A549 (cell line): ENCODE measurements at regions not wholly inside any gene's neighbourhood (a gene's known extent, or its start where the extent isn't known, plus 50 kb on each side); places are given as distances from the start of the nearest gene placed in this dataset.
A peak's percentile ranks its signal among the peaks of the same experiment; 100 is the strongest.

Source experiments
- ATAC-seq, 2 experiments: fragments of 200-7000 bp in 1 of 2; fragments of >200 bp in 1 of 2; cut with Nextera tagmentation in 1 of 2; cut with Tn5 transposase in 1 of 2; 3 replicates each; pipeline versions ENCODE4 v1.8.0 to v1.9.1; 2018 to 2020; ENCODE audit warnings: mild to moderate bottlenecking in 1 of 2, moderate library complexity in 1 of 2
- CTCF ChIA-PET: fragments of 300-600 bp; sonication (Branson Sonifier 250); formaldehyde crosslinking; extraction: SDS; loops from one replicate; lab custom pipeline; 2021; ENCODE audit warnings: antibody characterized with exemption, inconsistent platforms; lab: Yijun Ruan, JAX
- POLR2A ChIA-PET: fragments of 350-600 bp; formaldehyde crosslinking; extraction: SDS; loops from one replicate; lab custom pipeline; 2021; ENCODE audit warnings: antibody characterized with exemption, inconsistent platforms; lab: Yijun Ruan, JAX
- DNase-seq, 2 experiments: peaks; one replicate each; pipeline versions ENCODE4 v3.0.0 to v3.0.0-alpha.2; 2011 to 2016; ENCODE audit warnings: low read depth in 1 of 2, low spot score in 1 of 2
- FAIRE-seq: peaks from 2 replicates; lab custom pipeline; 2011; peaks lifted over from hg19 to GRCh38; lab: Jason Lieb, UNC
- H3K27ac ChIP-seq, 2 experiments: fragments of >200 bp; sonication (Bioruptor Twin); formaldehyde crosslinking; 3 replicates each; pipeline ENCODE4 v1.5.1; 2016 to 2017
- H3K4me1 ChIP-seq: fragments of >200 bp; sonication (Bioruptor Twin); formaldehyde crosslinking; 3 replicates; pipeline ENCODE4 v1.6.1; 2016
- H3K4me2 ChIP-seq: fragments of >200 bp; sonication (Bioruptor Twin); formaldehyde crosslinking; 3 replicates; pipeline ENCODE4 v1.6.1; 2016
- H3K4me3 ChIP-seq: fragments of >200 bp; sonication (Bioruptor Twin); formaldehyde crosslinking; 3 replicates; pipeline ENCODE4 v1.5.1; 2016
- H3K9me3 ChIP-seq: fragments of >200 bp; sonication (Bioruptor Twin); formaldehyde crosslinking; 3 replicates; pipeline ENCODE4 v1.6.1; 2016
- ATOH8 ChIP-seq: fragments of 250-450 bp; sonication (Bioruptor Pico); IDR thresholded peaks from 2 replicates; pipeline ENCODE4 v1.5.0; 2020; ENCODE audit warnings: low read depth, mild to moderate bottlenecking, moderate library complexity
- CBX2 ChIP-seq: fragments of 200-600 bp; sonication (generic); IDR thresholded peaks from 2 replicates; pipeline ENCODE4 v1.6.1; 2016; ENCODE audit warnings: low read depth, mild to moderate bottlenecking, borderline replicate concordance
- CHD2 ChIP-seq: fragments of 150-350 bp; IDR thresholded peaks from 2 replicates; pipeline ENCODE4 v1.6.1; 2014; ENCODE audit warnings: low read length; ENCODE audit not compliant: partially characterized antibody
- CTCF ChIP-seq: fragments of >200 bp; sonication (Bioruptor Twin); formaldehyde crosslinking; IDR thresholded peaks from 3 replicates; pipeline ENCODE4 v1.5.1; 2016
- E2F6 ChIP-seq: IDR thresholded peaks from 2 replicates; pipeline ENCODE4 v1.6.1; 2012; ENCODE audit warnings: low read depth, borderline replicate concordance
- EHF ChIP-seq: fragments of 250-450 bp; sonication (Bioruptor Pico); IDR thresholded peaks from 2 replicates; pipeline ENCODE4 v1.5.0; 2020; ENCODE audit warnings: mild to moderate bottlenecking
- ESRRA ChIP-seq: fragments of 150-350 bp; IDR thresholded peaks from 2 replicates; pipeline ENCODE4 v1.6.1; 2014; ENCODE audit warnings: mild to moderate bottlenecking, low read length, borderline replicate concordance
- FOSB ChIP-seq: fragments of 250-450 bp; sonication (Bioruptor Pico); IDR thresholded peaks from 2 replicates; pipeline ENCODE4 v1.5.0; 2020; ENCODE audit warnings: mild to moderate bottlenecking, moderate library complexity
- FOSL2 ChIP-seq, 2 experiments: fragments of 450-650 bp in 1 of 2; fragments of >200 bp in 1 of 2; sonication (Bioruptor Twin) in 1 of 2; formaldehyde crosslinking; IDR thresholded peaks; 2 replicates each; pipeline versions ENCODE4 v1.5.0 to v1.6.1; 2016 to 2020; ENCODE audit warnings: mild to moderate bottlenecking in 1 of 2, moderate library complexity in 1 of 2
- GATA3 ChIP-seq: IDR thresholded peaks from 2 replicates; pipeline ENCODE4 v1.6.1; 2012; ENCODE audit warnings: borderline replicate concordance
- HEYL ChIP-seq: fragments of 250-450 bp; sonication (Bioruptor Pico); IDR thresholded peaks from 2 replicates; pipeline ENCODE4 v1.8.0; 2021; ENCODE audit warnings: mild to moderate bottlenecking, moderate library complexity
- HMGXB4 ChIP-seq: fragments of 250-450 bp; sonication (Bioruptor Pico); IDR thresholded peaks from 2 replicates; pipeline ENCODE4 v1.5.0; 2021; ENCODE audit warnings: mild to moderate bottlenecking, moderate library complexity, borderline replicate concordance
- JUN ChIP-seq, 2 experiments: fragments of >200 bp; sonication (Bioruptor Twin); formaldehyde crosslinking; IDR thresholded peaks; 2 replicates in 1 of 2; 3 replicates in 1 of 2; pipeline ENCODE4 v1.6.1; 2016 to 2017
- JUNB ChIP-seq: fragments of >200 bp; sonication (Bioruptor Twin); formaldehyde crosslinking; IDR thresholded peaks from 2 replicates; pipeline ENCODE4 v1.6.1; 2016
- MAZ ChIP-seq: fragments of 150-350 bp; IDR thresholded peaks from 2 replicates; pipeline ENCODE4 v1.6.1; 2014; ENCODE audit warnings: antibody characterized with exemption, low read depth, low read length, borderline replicate concordance
- NFE2L2 ChIP-seq: fragments of 150-350 bp; conservative IDR thresholded peaks from 2 replicates; pipeline ENCODE4 v1.6.1; 2014; ENCODE audit warnings: low read length
- NR3C1 ChIP-seq: fragments of >200 bp; sonication (Bioruptor Twin); formaldehyde crosslinking; IDR thresholded peaks from 3 replicates; pipeline ENCODE4 v1.6.1; 2017
- POLR2A ChIP-seq: IDR thresholded peaks from 2 replicates; pipeline ENCODE4 v1.6.1; 2012; ENCODE audit warnings: mild to moderate bottlenecking, low read length
- RCOR1 ChIP-seq: fragments of 150-350 bp; IDR thresholded peaks from 2 replicates; pipeline ENCODE4 v1.6.1; 2014; ENCODE audit warnings: antibody characterized with exemption, low read length, low read depth
- RFX5 ChIP-seq: fragments of 450-650 bp; IDR thresholded peaks from 2 replicates; pipeline ENCODE4 v1.7.1; 2014; ENCODE audit warnings: antibody characterized with exemption, mild to moderate bottlenecking, moderate library complexity
- SMC3 ChIP-seq: fragments of >200 bp; sonication (Bioruptor Twin); formaldehyde crosslinking; IDR thresholded peaks from 3 replicates; pipeline ENCODE4 v1.6.1; 2018; ENCODE audit warnings: inconsistent platforms
- SREBF2 ChIP-seq: fragments of 450-650 bp; IDR thresholded peaks from 2 replicates; pipeline ENCODE4 v1.6.1; 2014; ENCODE audit warnings: mild to moderate bottlenecking, moderate library complexity
- USF2 ChIP-seq: fragments of 450-650 bp; IDR thresholded peaks from 2 replicates; pipeline ENCODE4 v1.6.1; 2014; ENCODE audit warnings: antibody characterized with exemption
- ZC3H11A ChIP-seq: fragments of 450-650 bp; IDR thresholded peaks from 2 replicates; pipeline ENCODE4 v1.6.1; 2014; ENCODE audit warnings: antibody characterized with exemption, mild to moderate bottlenecking
- WGBS: methylation state at CpG from one replicate; pipeline ENCODE4 v1.1.6; 2017; ENCODE audit errors: missing lambda C conversion rate; 5-methylcytosine and 5-hydroxymethylcytosine counted together

- no peak for TF ChIP-seq HMGXB4 (CRISPR knock-in tag)
- TF ChIP-seq ESRRA: no peak
- TF ChIP-seq SREBF2: no peak
- TF ChIP-seq FOSL2 (IDR thresholded peaks at IDR 0.05): peak; percentile 32; the same call in 1 of the 2 replicates
- peak; percentile 32; the same call in 1 of the 2 replicates for TF ChIP-seq FOSL2 (CRISPR knock-in tag; IDR thresholded peaks at IDR 0.05)
These were observed 1286.0 kb upstream of the GJE1 start (continued) for GRCh38 chr6:140846503-140847261.

- FAIRE-seq (no peak), DNase-seq (no peak), ATAC-seq (no peak)
- peaks cover 21% of the 10 kb centered on the region for H3K4me1 ChIP-seq
- no peak overlapping the region; the same call in 2 of the 3 replicates for H3K4me2 ChIP-seq
- WGBS: 45% methylated on average over 1 of the region's 1 CpG
- TF ChIP-seq NFE2L2 (no peak), RFX5 (no peak), ATOH8 (CRISPR knock-in tag) (no peak), JUN (IDR thresholded peaks at IDR 0.05) (no peak), CBX2 (no peak)
- no peaks in the 10 kb centered on the region for H3K9me3 ChIP-seq
- CTCF ChIA-PET: no interaction called here
- no peak overlapping the region for H3K4me3 ChIP-seq
- POLR2A ChIA-PET: no interaction called here
- H3K27ac ChIP-seq: 0 out of 6 replicates have a peak overlapping the region, but pooled peaks of 1 of the 2 experiments have one; percentile 33
These were observed 1287.0 kb upstream of the GJE1 start for GRCh38 chr6:140845701-140846100.

GRCh38 chr6:140844167-140844566, 1288.6 kb upstream of the GJE1 start:
- Histone ChIP-seq H3K4me2 (no peak overlapping the region), H3K9me3 (no peaks in the 10 kb centered on the region), H3K27ac (no peak overlapping the region), H3K4me1 (peaks cover 21% of the 10 kb centered on the region), H3K4me3 (no peak overlapping the region)
- CTCF ChIA-PET: interaction anchor here (0.7 kb wide), 1 partner anchor 143 kb away, joined by 5 read pairs; no protein-coding TSS in a partner anchor
- WGBS: 77% methylated on average over 2 of the region's 3 CpGs
- DNase-seq (no peak), ATAC-seq (no peak), FAIRE-seq (no peak)
- POLR2A ChIA-PET: no interaction called here
- no peak for TF ChIP-seq HEYL (CRISPR knock-in tag)
- no peak for TF ChIP-seq ZC3H11A

- ChIA-PET CTCF (no interaction called here), POLR2A (no interaction called here)
- no peaks in the 10 kb centered on the region for H3K9me3 ChIP-seq
- FAIRE-seq (no peak), DNase-seq (no peak), ATAC-seq (no peak)
- H3K4me1 ChIP-seq: no peaks in the 10 kb centered on the region
- 75% methylated on average over 1 of the region's 1 CpG for WGBS
- H3K27ac ChIP-seq: no peak overlapping the region
- H3K4me2 ChIP-seq: no peak overlapping the region
- H3K4me3 ChIP-seq: no peak overlapping the region
- no peak for TF ChIP-seq USF2
- no peak for TF ChIP-seq NR3C1
- TF ChIP-seq RCOR1: no peak
- TF ChIP-seq CTCF: no peak
- no peak for TF ChIP-seq HEYL (CRISPR knock-in tag)
- TF ChIP-seq RFX5: no peak
- TF ChIP-seq E2F6: no peak
- TF ChIP-seq JUNB: no peak
- no peak for TF ChIP-seq CHD2
- TF ChIP-seq HMGXB4 (CRISPR knock-in tag): no peak
- TF ChIP-seq GATA3: no peak
- no peak for TF ChIP-seq FOSB
- TF ChIP-seq POLR2A: no peak
- TF ChIP-seq SMC3: no peak
- TF ChIP-seq EHF (CRISPR knock-in tag): no peak
- no peak for TF ChIP-seq JUN (IDR thresholded peaks at IDR 0.05)
- no peak for TF ChIP-seq MAZ
These were observed 1299.3 kb upstream of the GJE1 start for GRCh38 chr6:140833408-140833807.
